GM12878 (cell line): ENCODE measurements at regions not wholly inside any gene's neighbourhood (a gene's known extent, or its start where the extent isn't known, plus 50 kb on each side); places are given as distances from the start of the nearest gene placed in this dataset.

Source experiments
- ATAC-seq: fragments of 200-7000 bp; cut with Tn5 transposase; 3 replicates; pipeline ENCODE4 v1.9.1; 2020; ENCODE audit warnings: mild to moderate bottlenecking, moderate library complexity
- BruUV-seq: library from RNA; stranded (reverse); fragments of 400-500 nt; replicated peaks from 2 replicates; lab custom pipeline; 2021; lab: Mats Ljungman, UMichigan
- CTCF ChIA-PET: fragments of 300-600 bp; sonication (Branson Sonifier 250); formaldehyde crosslinking; extraction: SDS; loops from one replicate; lab custom pipeline; 2021; ENCODE audit warnings: inconsistent platforms; lab: Yijun Ruan, JAX
- POLR2A ChIA-PET: fragments of 350-600 bp; formaldehyde crosslinking; extraction: SDS; loops from one replicate; lab custom pipeline; 2021; ENCODE audit warnings: inconsistent platforms; lab: Charles Lee
- RAD21 ChIA-PET: fragments of 300-600 bp; sonication (Branson Sonifier 250); formaldehyde crosslinking; loops from one replicate; lab custom pipeline; 2023; ENCODE audit warnings: antibody characterized with exemption; ENCODE audit not compliant: unreplicated experiment; lab: Charles Lee
- SMC1A ChIA-PET: fragments of 300-600 bp; sonication (Branson Sonifier 250); formaldehyde crosslinking; loops from one replicate; lab custom pipeline; 2023; ENCODE audit not compliant: unreplicated experiment, uncharacterized antibody; lab: Charles Lee
- DNase-seq: peaks from one replicate; pipeline ENCODE4 v3.0.0-alpha.2; 2011; ENCODE audit warnings: low read depth, low spot score
- FAIRE-seq: peaks from 3 replicates; lab custom pipeline; 2011; peaks lifted over from hg19 to GRCh38; lab: Jason Lieb, UNC
- H2AFZ ChIP-seq: 2 replicates; pipeline ENCODE4 v1.6.0; 2011; ENCODE audit warnings: low read depth, low read length, control low read depth; ENCODE audit not compliant: control insufficient read depth
- H3K27ac ChIP-seq: 2 replicates; pipeline ENCODE4 v1.5.1; 2011; ENCODE audit warnings: control low read depth; ENCODE audit not compliant: control insufficient read depth, insufficient read depth
- H3K27me3 ChIP-seq, 2 experiments: replicated peaks in 1 of 2; 2 replicates each; pipeline versions ENCODE4 v1.6.0 to v1.6.1; 2011; ENCODE audit warnings: low read length in 1 of 2; ENCODE audit not compliant: control insufficient read depth in 2 of 2, insufficient read depth in 2 of 2
- H3K36me3 ChIP-seq, 2 experiments: 2 replicates each; pipeline ENCODE4 v1.5.1; 2011; ENCODE audit warnings: low read length in 1 of 2; ENCODE audit not compliant: control insufficient read depth in 2 of 2, insufficient read depth in 2 of 2
- H3K4me1 ChIP-seq: 2 replicates; pipeline ENCODE4 v1.6.1; 2011; ENCODE audit warnings: mild to moderate bottlenecking, low read length, moderate library complexity, mixed read lengths; ENCODE audit not compliant: control insufficient read depth, insufficient read depth
- H3K4me2 ChIP-seq: 2 replicates; pipeline ENCODE4 v1.6.0; 2011; ENCODE audit warnings: control low read depth; ENCODE audit not compliant: control insufficient read depth, insufficient read depth
- H3K4me3 ChIP-seq: fragments of 200-600 bp; sonication (generic); 2 replicates; pipeline ENCODE4 v1.5.1; 2016
- H3K79me2 ChIP-seq: 2 replicates; pipeline ENCODE4 v1.6.0; 2011; ENCODE audit warnings: low read length; ENCODE audit not compliant: control insufficient read depth, insufficient read depth
- H3K9ac ChIP-seq: 2 replicates; pipeline ENCODE4 v1.8.0; 2011; ENCODE audit warnings: low read length, control low read depth, mixed read lengths; ENCODE audit not compliant: control insufficient read depth, insufficient read depth
- H3K9me3 ChIP-seq: replicated peaks from 3 replicates; pipeline ENCODE4 v1.5.1; 2011; ENCODE audit warnings: mild to moderate bottlenecking, low read length; ENCODE audit not compliant: control insufficient read depth, insufficient read depth
- H4K20me1 ChIP-seq: 2 replicates; pipeline ENCODE4 v1.6.0; 2011; ENCODE audit not compliant: control insufficient read depth, insufficient read depth
- BCLAF1 ChIP-seq: fragments of 450-650 bp; IDR thresholded peaks from 2 replicates; pipeline ENCODE4 v1.6.1; 2017; ENCODE audit warnings: antibody characterized with exemption, mild to moderate bottlenecking, moderate library complexity
- BRCA1 ChIP-seq: IDR thresholded peaks from 2 replicates; pipeline ENCODE4 v1.6.1; 2011; ENCODE audit warnings: low read depth, low read length, improper control_type of control experiment
- CBX3 ChIP-seq: fragments of 200-600 bp; sonication (generic); IDR thresholded peaks from 2 replicates; pipeline ENCODE4 v1.6.1; 2016; ENCODE audit warnings: low read depth, borderline replicate concordance
- CHD1 ChIP-seq: IDR thresholded peaks from 2 replicates; pipeline ENCODE4 v1.6.1; 2012; ENCODE audit warnings: low read depth, low read length, improper control_type of control experiment
- FOS ChIP-seq: IDR thresholded peaks from 3 replicates; pipeline ENCODE4 v1.6.1; 2011; ENCODE audit warnings: borderline replicate concordance; ENCODE audit not compliant: insufficient read length; ENCODE audit errors: extremely low read depth
- KDM1A ChIP-seq: fragments of 200-600 bp; sonication (generic); IDR thresholded peaks from 2 replicates; pipeline ENCODE4 v1.6.1; 2016; ENCODE audit warnings: borderline replicate concordance
- MEF2A ChIP-seq: IDR thresholded peaks from 2 replicates; pipeline ENCODE4 v1.6.1; 2011; ENCODE audit warnings: low read depth, mild to moderate bottlenecking, low read length, moderate library complexity; ENCODE audit not compliant: insufficient read depth
- POLR2AphosphoS2 ChIP-seq: IDR thresholded peaks from 2 replicates; pipeline ENCODE4 v1.6.1; 2011; ENCODE audit warnings: low read depth, mild to moderate bottlenecking, low read length, improper control_type of control experiment, moderate library complexity
- ZNF384 ChIP-seq: IDR thresholded peaks from 2 replicates; pipeline ENCODE4 v1.6.1; 2012; ENCODE audit warnings: low read depth, mild to moderate bottlenecking, low read length, improper control_type of control experiment, borderline replicate concordance
- WGBS: methylation state at CpG from one replicate; pipeline ENCODE4 v1.1.6; 2016; ENCODE audit warnings: low lambda C conversion rate; ENCODE audit not compliant: insufficient replicate concordance, insufficient coverage; ENCODE audit errors: missing lambda C conversion rate; 5-methylcytosine and 5-hydroxymethylcytosine counted together
- in situ Hi-C: fragments of 300-500 bp; cut with MboI; formaldehyde crosslinking; loops from 9 replicates; pipeline ENCODE4 v1.14.3; 2018; ENCODE audit warnings: mixed read lengths
- intact Hi-C: fragments of 100-400 bp; cut with micrococcal nuclease; formaldehyde crosslinking; loops from one replicate; pipeline ENCODE4 v1.14.2; 2022; ENCODE audit not compliant: unreplicated experiment
- TF ChIP-seq, protein P1 (sequence below): IDR thresholded peaks from 2 replicates; pipeline ENCODE4 v1.6.1; 2011; ENCODE audit warnings: low read depth, low read length, improper control_type of control experiment, borderline replicate concordance

GRCh38 chr7:114062810-114063209 lies 144.0 kb upstream of the PPP1R3A start:
- Histone ChIP-seq H3K4me2 (no peak overlapping the region), H3K27ac (no peak overlapping the region), H3K36me3 (no peaks in the 10 kb centered on the region), H3K4me1 (no peaks in the 10 kb centered on the region), H3K9ac (no peak overlapping the region), H3K79me2 (no peaks in the 10 kb centered on the region), H2AFZ (no peak overlapping the region), H4K20me1 (no peaks in the 10 kb centered on the region), H3K27me3 (no peaks in the 10 kb centered on the region), H3K4me3 (no peak overlapping the region), H3K9me3 (no peaks in the 10 kb centered on the region)
- CTCF ChIA-PET = no interaction called here
- WGBS = 31% methylated on average over 3 of the region's 3 CpGs
- in situ Hi-C loops = no loop called here
- no peak for DNase-seq
- FAIRE-seq = no peak
- intact Hi-C loops = no loop called here
- no peak for ATAC-seq
- SMC1A ChIA-PET = no interaction called here
- RAD21 ChIA-PET = no interaction called here
- POLR2A ChIA-PET = no interaction called here
- BruUV-seq = no TSS peak
- no peak for TF ChIP-seq MEF2A
- TF ChIP-seq BCLAF1 = no peak
- TF ChIP-seq ZNF384 = no peak
- TF ChIP-seq POLR2AphosphoS2 = no peak
- TF ChIP-seq KDM1A = no peak
- TF ChIP-seq, protein P1, sequence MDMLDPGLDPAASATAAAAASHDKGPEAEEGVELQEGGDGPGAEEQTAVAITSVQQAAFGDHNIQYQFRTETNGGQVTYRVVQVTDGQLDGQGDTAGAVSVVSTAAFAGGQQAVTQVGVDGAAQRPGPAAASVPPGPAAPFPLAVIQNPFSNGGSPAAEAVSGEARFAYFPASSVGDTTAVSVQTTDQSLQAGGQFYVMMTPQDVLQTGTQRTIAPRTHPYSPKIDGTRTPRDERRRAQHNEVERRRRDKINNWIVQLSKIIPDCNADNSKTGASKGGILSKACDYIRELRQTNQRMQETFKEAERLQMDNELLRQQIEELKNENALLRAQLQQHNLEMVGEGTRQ = no peak
- no peak for TF ChIP-seq BRCA1
- no peak for TF ChIP-seq CBX3
- no peak for TF ChIP-seq CHD1
- no peak for TF ChIP-seq FOS
